Fibroblast of lung (primary cell): ENCODE measurements at regions not wholly inside any gene's neighbourhood (a gene's known extent, or its start where the extent isn't known, plus 50 kb on each side); places are given as distances from the start of the nearest gene placed in this dataset.

ENCODE experiments used
- DNase-seq, 2 donors: peaks; one replicate each; pipeline versions ENCODE4 v3.0.0 to v3.0.0-alpha.2; 2010; ENCODE audit warnings: low read depth in 2 of 2
- H2AFZ ChIP-seq: 2 replicates; pipeline ENCODE4 v1.5.1; 2012; ENCODE audit warnings: low read length, control low read depth, inconsistent platforms
- H3K27ac ChIP-seq: 2 replicates; pipeline ENCODE4 v1.5.1; 2011; ENCODE audit warnings: low read length, control low read depth; ENCODE audit not compliant: insufficient read depth
- H3K27me3 ChIP-seq: 2 replicates; pipeline ENCODE4 v1.5.1; 2011; ENCODE audit warnings: mild to moderate bottlenecking, low read length; ENCODE audit not compliant: control insufficient read depth, insufficient read depth
- H3K36me3 ChIP-seq: 2 replicates; pipeline ENCODE4 v1.5.1; 2011; ENCODE audit warnings: low read length; ENCODE audit not compliant: control insufficient read depth, insufficient read depth
- H3K4me1 ChIP-seq: 2 replicates; pipeline ENCODE4 v1.5.1; 2011; ENCODE audit warnings: low read length; ENCODE audit not compliant: control insufficient read depth, insufficient read depth; ENCODE audit errors: extremely low read depth
- H3K4me2 ChIP-seq: 2 replicates; pipeline ENCODE4 v1.5.1; 2011; ENCODE audit warnings: low read length, control low read depth; ENCODE audit not compliant: insufficient read depth; ENCODE audit errors: extremely low read depth
- H3K4me3 ChIP-seq, 4 experiments: fragments of 200-600 bp in 1 of 4; sonication (generic) in 1 of 4; replicated peaks in 1 of 4; 2 replicates each; pipeline ENCODE4 v1.5.1; 2011 to 2016; ENCODE audit warnings: low read length in 4 of 4, low read depth in 3 of 4, mild to moderate bottlenecking in 3 of 4, control low read depth in 2 of 4, inconsistent platforms in 1 of 4, mixed read lengths in 1 of 4; ENCODE audit not compliant: insufficient read depth in 1 of 4; ENCODE audit errors: control extremely low read depth in 1 of 4
- H3K79me2 ChIP-seq: 2 replicates; pipeline ENCODE4 v1.5.1; 2012; ENCODE audit warnings: mild to moderate bottlenecking, low read length, inconsistent platforms; ENCODE audit not compliant: control insufficient read depth, insufficient read depth
- H3K9ac ChIP-seq: 2 replicates; pipeline ENCODE4 v1.5.1; 2011; ENCODE audit warnings: mild to moderate bottlenecking, low read length, control low read depth; ENCODE audit not compliant: insufficient read depth
- H3K9me3 ChIP-seq: 2 replicates; pipeline ENCODE4 v1.5.1; 2012; ENCODE audit warnings: low read depth, low read length; ENCODE audit not compliant: control insufficient read depth, insufficient read depth
- H4K20me1 ChIP-seq: 2 replicates; pipeline ENCODE4 v1.5.1; 2011; ENCODE audit warnings: low read length; ENCODE audit not compliant: control insufficient read depth, insufficient read depth; ENCODE audit errors: extremely low read depth
- EZH2 ChIP-seq: IDR thresholded peaks from 2 replicates; pipeline ENCODE4 v1.5.1; 2012; ENCODE audit warnings: low read length, control low read depth, mild to moderate bottlenecking; ENCODE audit errors: missing control alignments
- TF ChIP-seq, protein P1 (sequence below), 2 donors: IDR thresholded peaks in 1 of 2; conservative IDR thresholded peaks in 1 of 2; 1 replicate in 1 of 2; 2 replicates in 1 of 2; pipeline ENCODE4 v1.5.1; 2011 to 2012; ENCODE audit warnings: low read length in 2 of 2, control low read depth in 1 of 2, inconsistent platforms in 1 of 2, low read depth in 1 of 2, mild to moderate bottlenecking in 1 of 2

DNA sequence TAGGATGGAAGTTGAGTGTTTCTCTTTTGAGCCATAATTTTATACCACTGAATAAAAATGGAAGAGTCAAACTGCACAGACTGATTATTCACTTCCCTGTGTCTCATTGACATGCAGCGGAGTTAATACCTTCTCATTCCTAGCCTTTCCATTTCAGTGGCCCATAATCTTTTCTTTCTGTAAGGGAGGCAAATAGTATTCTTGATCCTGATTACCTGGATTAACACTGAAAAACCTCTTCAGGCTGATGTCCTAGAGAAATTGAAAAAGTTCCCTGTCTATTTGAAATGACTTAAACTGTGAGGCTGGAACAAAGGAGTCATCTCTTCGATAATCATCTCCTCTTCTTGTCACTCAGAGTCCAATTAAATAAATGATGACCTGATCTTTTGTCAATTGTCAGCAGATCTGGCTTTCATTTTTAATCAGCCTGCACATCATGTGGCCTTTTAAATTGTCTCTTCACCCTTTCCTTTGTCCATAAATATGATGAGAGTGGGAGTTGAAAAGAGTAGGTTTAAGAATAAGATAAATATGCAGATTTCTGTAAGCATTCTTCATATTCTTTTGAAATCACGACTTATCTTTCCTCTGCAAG, 713.0 kb downstream of the EPM2A start:
- DNase-seq: no peak
- no peaks in the 10 kb centered on the region for H4K20me1 ChIP-seq
- no peaks in the 10 kb centered on the region for H3K36me3 ChIP-seq
- no peaks in the 10 kb centered on the region for H3K4me1 ChIP-seq
- H3K9me3 ChIP-seq: no peaks in the 10 kb centered on the region
- no peak for TF ChIP-seq EZH2
- TF ChIP-seq, protein P1, sequence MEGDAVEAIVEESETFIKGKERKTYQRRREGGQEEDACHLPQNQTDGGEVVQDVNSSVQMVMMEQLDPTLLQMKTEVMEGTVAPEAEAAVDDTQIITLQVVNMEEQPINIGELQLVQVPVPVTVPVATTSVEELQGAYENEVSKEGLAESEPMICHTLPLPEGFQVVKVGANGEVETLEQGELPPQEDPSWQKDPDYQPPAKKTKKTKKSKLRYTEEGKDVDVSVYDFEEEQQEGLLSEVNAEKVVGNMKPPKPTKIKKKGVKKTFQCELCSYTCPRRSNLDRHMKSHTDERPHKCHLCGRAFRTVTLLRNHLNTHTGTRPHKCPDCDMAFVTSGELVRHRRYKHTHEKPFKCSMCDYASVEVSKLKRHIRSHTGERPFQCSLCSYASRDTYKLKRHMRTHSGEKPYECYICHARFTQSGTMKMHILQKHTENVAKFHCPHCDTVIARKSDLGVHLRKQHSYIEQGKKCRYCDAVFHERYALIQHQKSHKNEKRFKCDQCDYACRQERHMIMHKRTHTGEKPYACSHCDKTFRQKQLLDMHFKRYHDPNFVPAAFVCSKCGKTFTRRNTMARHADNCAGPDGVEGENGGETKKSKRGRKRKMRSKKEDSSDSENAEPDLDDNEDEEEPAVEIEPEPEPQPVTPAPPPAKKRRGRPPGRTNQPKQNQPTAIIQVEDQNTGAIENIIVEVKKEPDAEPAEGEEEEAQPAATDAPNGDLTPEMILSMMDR (conservative IDR thresholded peaks at IDR 0.05 in 1 of 2, IDR thresholded peaks at IDR 0.05 in 1 of 2; ENCODE audit: low read depth in 1 of 2, low read length in 2 of 2): no peak
- H3K27me3 ChIP-seq: no peaks in the 10 kb centered on the region
- H3K9ac ChIP-seq: no peak overlapping the region
- no peak overlapping the region for H3K4me2 ChIP-seq
- H2AFZ ChIP-seq: no peak overlapping the region
- H3K79me2 ChIP-seq: no peaks in the 10 kb centered on the region
- H3K27ac ChIP-seq: no peak overlapping the region
- H3K4me3 ChIP-seq: no peak overlapping the region

DNA sequence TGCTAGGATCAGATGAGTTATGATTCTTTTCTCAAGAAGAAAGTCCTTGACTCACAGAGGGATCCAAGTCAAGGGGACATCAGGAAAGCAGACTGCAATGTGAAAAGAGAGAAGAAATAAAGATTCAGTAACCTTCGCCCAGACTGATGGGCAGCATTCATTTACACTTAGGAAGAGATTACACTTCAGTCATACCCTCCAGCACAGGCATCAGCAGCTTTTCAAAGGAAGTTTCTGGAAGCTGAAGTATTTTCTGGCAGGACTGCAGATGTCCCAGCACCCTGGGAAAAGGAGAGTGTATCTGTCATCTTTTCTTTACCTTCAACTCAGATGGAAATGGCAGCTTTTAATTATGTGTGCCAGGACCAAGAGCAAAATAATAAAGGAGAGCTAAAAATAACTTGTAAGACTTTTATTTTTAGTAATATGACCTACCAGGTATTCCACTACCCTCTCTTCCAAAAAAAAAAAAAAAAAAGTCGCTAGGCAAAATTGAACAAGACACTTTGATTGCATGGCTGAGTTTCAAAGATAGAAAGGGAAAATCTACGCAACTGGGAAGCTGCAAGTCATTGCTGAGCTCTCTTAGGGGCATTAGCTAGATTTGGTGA, 712.1 kb downstream of the EPM2A start:
- no peak for DNase-seq
- Histone ChIP-seq H3K4me2 (no peak overlapping the region), H2AFZ (no peak overlapping the region), H3K9me3 (no peaks in the 10 kb centered on the region), H3K27me3 (no peaks in the 10 kb centered on the region), H3K27ac (no peak overlapping the region), H3K79me2 (no peaks in the 10 kb centered on the region), H3K9ac (no peak overlapping the region), H3K4me3 (no peak overlapping the region), H3K4me1 (peaks cover 3% of the 10 kb centered on the region), H3K36me3 (no peaks in the 10 kb centered on the region), H4K20me1 (no peaks in the 10 kb centered on the region)
- TF ChIP-seq, protein P1 (conservative IDR thresholded peaks at IDR 0.05 in 1 of 2, IDR thresholded peaks at IDR 0.05 in 1 of 2; ENCODE audit: low read depth in 1 of 2, low read length in 2 of 2): no peak
- TF ChIP-seq EZH2: no peak

DNA sequence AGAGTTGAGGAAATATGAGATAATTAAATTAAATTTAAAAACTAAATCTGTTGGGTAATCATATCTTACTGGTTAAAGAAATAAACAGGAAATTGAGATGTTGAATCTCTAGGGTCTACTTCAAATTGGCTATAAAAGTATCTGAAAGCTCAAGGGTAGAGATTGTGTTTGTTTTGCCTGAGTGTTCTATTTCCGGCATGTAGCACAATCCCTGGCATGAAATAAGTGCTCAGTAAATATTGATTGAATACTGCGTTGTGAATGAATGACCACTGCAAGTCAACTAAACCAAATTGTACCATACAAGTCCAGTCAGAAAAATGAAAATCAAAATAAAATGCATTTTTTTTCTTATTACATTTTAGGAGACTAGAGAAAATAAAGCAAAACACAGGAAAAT, 709.8 kb downstream of the EPM2A start:
- Histone ChIP-seq H2AFZ (no peak overlapping the region), H3K36me3 (no peaks in the 10 kb centered on the region), H3K4me2 (no peak overlapping the region), H3K4me3 (no peak overlapping the region), H3K4me1 (peaks cover 3% of the 10 kb centered on the region), H3K27me3 (no peaks in the 10 kb centered on the region), H3K9me3 (no peaks in the 10 kb centered on the region), H3K79me2 (no peaks in the 10 kb centered on the region), H4K20me1 (no peaks in the 10 kb centered on the region), H3K9ac (no peak overlapping the region), H3K27ac (no peak overlapping the region)
- DNase-seq: no peak
- TF ChIP-seq, protein P1 (conservative IDR thresholded peaks at IDR 0.05 in 1 of 2, IDR thresholded peaks at IDR 0.05 in 1 of 2; ENCODE audit: low read depth in 1 of 2, low read length in 2 of 2): no peak
- no peak for TF ChIP-seq EZH2
